Peyer's patch (tissue), 4 donors: ENCODE measurements at regions not wholly inside any gene's neighbourhood (a gene's known extent, or its start where the extent isn't known, plus 50 kb on each side); places are given as distances from the start of the nearest gene placed in this dataset.

Experiments
- POLR2A ChIP-seq, 2 donors: fragments of 450-650 bp; IDR thresholded peaks; one replicate each; pipeline ENCODE4 v1.5.1; 2017; ENCODE audit warnings: antibody characterized with exemption in 2 of 2, mild to moderate bottlenecking in 2 of 2, moderate library complexity in 2 of 2
- TF ChIP-seq, protein P1 (sequence below), 6 experiments: fragments of 450-650 bp in 4 of 6; fragments of 200-600 bp in 2 of 6; sonication (generic) in 1 of 6; IDR thresholded peaks; one replicate each; pipeline ENCODE4 v1.5.1; 2017 to 2019; ENCODE audit warnings: antibody characterized with exemption in 6 of 6, mild to moderate bottlenecking in 3 of 6, moderate library complexity in 1 of 6

DNA sequence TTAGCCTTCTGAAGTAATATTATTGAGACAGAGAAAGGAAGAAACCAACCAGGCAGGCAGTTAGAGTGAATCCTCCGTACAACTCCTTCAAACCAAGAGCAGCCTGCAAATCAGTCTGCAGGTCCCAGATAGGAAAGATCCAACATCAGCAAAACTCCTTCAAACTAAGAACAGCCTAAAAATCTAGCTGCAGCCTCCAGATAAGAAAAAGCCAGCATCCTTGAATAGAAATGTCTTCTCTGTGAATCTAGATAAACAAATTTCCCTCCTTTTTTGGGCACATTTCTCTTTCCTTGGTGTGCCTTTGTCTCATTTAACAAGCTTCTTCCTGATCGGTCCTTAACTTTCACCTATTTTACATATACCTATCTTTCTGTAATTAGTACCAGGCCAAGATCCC is 1004.6 kb upstream of the TMEFF2 start:
- TF ChIP-seq, protein P1, sequence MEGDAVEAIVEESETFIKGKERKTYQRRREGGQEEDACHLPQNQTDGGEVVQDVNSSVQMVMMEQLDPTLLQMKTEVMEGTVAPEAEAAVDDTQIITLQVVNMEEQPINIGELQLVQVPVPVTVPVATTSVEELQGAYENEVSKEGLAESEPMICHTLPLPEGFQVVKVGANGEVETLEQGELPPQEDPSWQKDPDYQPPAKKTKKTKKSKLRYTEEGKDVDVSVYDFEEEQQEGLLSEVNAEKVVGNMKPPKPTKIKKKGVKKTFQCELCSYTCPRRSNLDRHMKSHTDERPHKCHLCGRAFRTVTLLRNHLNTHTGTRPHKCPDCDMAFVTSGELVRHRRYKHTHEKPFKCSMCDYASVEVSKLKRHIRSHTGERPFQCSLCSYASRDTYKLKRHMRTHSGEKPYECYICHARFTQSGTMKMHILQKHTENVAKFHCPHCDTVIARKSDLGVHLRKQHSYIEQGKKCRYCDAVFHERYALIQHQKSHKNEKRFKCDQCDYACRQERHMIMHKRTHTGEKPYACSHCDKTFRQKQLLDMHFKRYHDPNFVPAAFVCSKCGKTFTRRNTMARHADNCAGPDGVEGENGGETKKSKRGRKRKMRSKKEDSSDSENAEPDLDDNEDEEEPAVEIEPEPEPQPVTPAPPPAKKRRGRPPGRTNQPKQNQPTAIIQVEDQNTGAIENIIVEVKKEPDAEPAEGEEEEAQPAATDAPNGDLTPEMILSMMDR (IDR thresholded peaks at IDR 0.05): no peak
- TF ChIP-seq POLR2A (IDR thresholded peaks at IDR 0.05): no peak
